ENCODE measurements at regions not wholly inside any gene's neighbourhood (a gene's known extent, or its start where the extent isn't known, plus 50 kb on each side); places are given as distances from the start of the nearest gene placed in this dataset.
A peak's percentile ranks its signal among the peaks of the same experiment; 100 is the strongest.

DNA sequence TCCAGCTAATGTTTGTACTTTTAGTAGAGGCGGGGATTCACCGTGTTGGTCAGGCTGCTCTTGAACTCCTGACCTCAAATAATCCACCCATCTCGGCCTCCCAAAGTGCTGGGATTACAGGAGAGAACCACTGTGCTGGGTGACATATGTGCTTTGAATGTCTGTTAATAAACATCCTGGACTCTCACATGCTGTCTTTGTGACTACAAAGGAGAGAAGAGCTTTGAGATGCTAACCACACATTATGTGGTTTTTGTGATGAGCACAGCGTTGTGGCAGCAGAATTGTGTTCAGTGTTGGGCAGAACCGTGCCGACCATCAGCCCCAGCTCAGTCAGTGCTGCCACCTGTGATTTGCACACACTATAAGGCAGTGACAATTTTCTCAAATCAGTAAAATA is 500.1 kb upstream of the KLF6 start:
- POLR2A ChIA-PET, result no interaction called here
- CTCF ChIA-PET, result interaction anchor here (0.5 to 0.6 kb wide), 2 partner anchors 14 to 369 kb away, joined by 3 to 4 read pairs; no protein-coding TSS in a partner anchor
- DNase-seq (ENCODE audit: low read depth, low spot score), result peak; percentile 3
- H3K4me3 ChIP-seq (ENCODE audit: low read depth, low read length), result no peak overlapping the region
- TF ChIP-seq, protein P1, sequence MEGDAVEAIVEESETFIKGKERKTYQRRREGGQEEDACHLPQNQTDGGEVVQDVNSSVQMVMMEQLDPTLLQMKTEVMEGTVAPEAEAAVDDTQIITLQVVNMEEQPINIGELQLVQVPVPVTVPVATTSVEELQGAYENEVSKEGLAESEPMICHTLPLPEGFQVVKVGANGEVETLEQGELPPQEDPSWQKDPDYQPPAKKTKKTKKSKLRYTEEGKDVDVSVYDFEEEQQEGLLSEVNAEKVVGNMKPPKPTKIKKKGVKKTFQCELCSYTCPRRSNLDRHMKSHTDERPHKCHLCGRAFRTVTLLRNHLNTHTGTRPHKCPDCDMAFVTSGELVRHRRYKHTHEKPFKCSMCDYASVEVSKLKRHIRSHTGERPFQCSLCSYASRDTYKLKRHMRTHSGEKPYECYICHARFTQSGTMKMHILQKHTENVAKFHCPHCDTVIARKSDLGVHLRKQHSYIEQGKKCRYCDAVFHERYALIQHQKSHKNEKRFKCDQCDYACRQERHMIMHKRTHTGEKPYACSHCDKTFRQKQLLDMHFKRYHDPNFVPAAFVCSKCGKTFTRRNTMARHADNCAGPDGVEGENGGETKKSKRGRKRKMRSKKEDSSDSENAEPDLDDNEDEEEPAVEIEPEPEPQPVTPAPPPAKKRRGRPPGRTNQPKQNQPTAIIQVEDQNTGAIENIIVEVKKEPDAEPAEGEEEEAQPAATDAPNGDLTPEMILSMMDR (IDR thresholded peaks at IDR 0.05; ENCODE audit: insufficient read depth, low read length, missing control alignments), result no peak

DNA sequence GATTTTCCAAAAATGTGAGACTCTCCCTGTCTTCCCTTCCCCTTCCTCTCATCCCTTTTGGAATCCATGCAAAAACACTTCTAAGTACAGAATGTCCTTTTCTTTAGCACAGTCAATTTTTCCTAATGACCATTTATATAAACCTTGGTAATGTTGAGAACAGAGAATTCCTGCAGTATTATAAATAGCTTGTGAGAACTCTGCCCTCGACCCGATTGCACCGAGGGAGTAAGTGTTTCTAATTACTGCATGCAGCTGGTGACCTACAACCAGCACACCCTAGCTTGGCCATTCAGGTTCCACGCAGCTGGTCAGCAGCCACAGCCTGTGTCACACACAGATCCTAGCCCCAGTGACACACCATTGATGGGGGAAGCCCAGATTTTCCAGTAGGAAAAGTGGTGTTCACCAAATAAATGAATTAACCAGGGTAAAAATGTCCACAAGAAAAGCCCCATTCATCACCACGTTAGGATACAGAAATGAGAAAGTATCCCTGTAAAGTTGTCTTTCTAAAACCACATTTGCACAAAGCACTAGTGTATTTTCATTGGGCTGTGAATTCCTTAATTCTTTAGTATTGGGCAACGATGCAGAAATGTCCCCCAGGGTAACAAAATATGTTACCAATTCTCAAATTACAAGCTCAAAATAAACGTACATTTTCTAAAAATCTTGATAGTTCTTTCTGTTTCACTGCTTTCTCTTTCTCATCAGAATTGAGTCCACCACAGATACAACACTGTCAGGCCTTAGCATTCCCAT is 499.0 kb upstream of the KLF6 start:
- no peak overlapping the region for H3K4me3 ChIP-seq (ENCODE audit: low read depth, low read length)
- TF ChIP-seq, protein P1 (IDR thresholded peaks at IDR 0.05; ENCODE audit: insufficient read depth, low read length, missing control alignments), result no peak
- CTCF ChIA-PET, result no interaction called here
- POLR2A ChIA-PET, result interaction anchor here (0.6 to 1.0 kb wide), 2 partner anchors 60 to 500 kb away, joined by 4 read pairs; no protein-coding TSS in a partner anchor
- peak; percentile 61 for DNase-seq (ENCODE audit: low read depth, low spot score)

DNA sequence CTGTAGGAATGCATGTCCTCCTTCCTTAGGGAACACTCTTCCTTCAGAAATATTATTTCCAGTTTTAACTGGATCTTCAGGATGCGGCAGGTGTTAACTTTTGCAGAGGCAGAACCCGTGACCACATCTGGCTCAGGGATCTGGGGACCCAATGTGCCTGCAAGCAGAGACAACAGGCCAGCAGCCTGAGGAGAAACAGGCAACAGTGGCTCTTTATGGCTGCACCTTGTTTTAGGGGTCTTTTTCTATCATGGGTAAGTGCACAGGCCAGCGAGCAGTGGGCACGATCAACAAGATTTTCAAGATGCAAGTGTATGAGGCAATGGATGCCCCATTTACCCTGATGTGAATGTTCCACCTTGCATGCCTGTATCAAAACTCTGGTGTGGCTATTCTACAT is 497.5 kb upstream of the KLF6 start:
- CTCF ChIA-PET, result no interaction called here
- TF ChIP-seq, protein P1 (IDR thresholded peaks at IDR 0.05; ENCODE audit: insufficient read depth, low read length, missing control alignments), result no peak
- DNase-seq (ENCODE audit: low read depth, low spot score), result no peak
- POLR2A ChIA-PET, result no interaction called here
- H3K4me3 ChIP-seq (ENCODE audit: low read depth, low read length), result no peak overlapping the region

DNA sequence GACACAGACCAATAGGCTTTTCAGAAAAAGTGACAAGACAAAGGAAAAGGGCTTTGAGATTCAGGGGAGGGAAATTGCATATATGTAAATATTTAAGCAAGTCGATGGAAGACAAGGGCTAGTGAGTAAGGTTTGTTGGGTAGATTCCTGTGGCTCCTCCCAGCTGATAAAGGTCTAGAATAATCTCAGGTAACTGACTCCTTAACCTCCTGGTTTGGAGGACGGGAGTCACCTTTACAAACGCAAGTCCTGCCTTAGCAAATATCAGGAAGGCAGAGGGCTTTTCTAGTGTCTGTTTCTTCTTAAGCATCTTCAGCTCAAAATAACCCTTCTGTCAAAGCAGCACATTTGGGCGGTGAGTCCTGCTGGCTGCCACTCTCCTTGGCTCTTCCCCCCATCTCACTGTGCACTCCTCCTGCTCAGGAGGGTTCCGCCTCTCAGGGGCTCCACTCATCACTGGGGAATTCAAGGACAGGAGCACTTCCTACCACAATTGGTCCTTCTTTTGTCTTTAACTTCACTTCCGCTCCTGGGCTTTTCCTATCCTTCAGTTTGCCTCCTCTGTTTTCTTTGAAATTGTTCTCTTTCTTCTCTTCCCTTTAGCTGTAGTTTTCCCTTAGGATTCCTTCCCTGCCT is 496.3 kb upstream of the KLF6 start:
- TF ChIP-seq, protein P1 (IDR thresholded peaks at IDR 0.05; ENCODE audit: insufficient read depth, low read length, missing control alignments), result no peak
- DNase-seq (ENCODE audit: low read depth, low spot score), result no peak
- no peak overlapping the region for H3K4me3 ChIP-seq (ENCODE audit: low read depth, low read length)
- ChIA-PET CTCF (interaction anchor here (1.4 kb wide), 1 partner anchor 11 kb away, joined by 3 read pairs; no protein-coding TSS in a partner anchor), POLR2A (no interaction called here)

DNA sequence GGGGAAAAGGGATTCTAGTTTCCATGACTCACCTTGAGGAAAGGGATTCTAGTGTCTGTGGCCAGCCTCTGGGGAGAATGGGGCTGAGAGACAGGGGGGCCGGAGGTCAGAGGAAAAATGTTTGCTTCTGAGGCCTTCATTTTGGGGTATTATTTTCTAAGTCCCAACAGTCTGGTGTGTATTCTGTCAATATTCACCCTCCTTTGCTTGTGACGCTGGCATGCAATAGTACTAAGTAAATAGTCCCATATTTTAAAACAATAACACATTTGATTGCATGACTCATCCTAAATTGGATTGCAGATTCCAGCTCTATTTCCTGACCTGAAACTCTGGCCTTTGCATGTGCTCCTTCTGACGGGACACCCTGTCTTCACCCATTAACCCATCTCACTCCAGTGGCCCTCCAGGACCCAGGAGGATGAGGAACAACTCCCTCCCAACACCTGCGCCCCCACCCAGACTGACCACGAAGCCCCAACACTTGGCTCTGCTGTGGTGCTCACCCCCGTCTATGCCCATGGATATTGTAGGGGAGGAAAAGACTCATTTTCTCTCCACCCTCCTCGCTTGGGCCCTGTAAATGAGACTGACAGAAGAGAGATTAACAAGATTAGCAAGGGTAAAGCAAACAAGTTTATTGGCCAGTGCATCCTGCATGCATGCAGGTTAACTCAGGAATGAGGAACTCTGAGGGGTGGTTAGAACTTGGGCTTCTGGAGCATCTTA is 495.6 kb upstream of the KLF6 start:
- TF ChIP-seq, protein P1 (IDR thresholded peaks at IDR 0.05; ENCODE audit: insufficient read depth, low read length, missing control alignments), result no peak
- POLR2A ChIA-PET, result no interaction called here
- peak; percentile 7 for DNase-seq (ENCODE audit: low read depth, low spot score)
- no peak overlapping the region for H3K4me3 ChIP-seq (ENCODE audit: low read depth, low read length)
- CTCF ChIA-PET, result interaction anchor here (1.2 to 1.4 kb wide), 3 partner anchors 11 to 18 kb away, joined by 3 to 5 read pairs (median 3); no protein-coding TSS in a partner anchor

DNA sequence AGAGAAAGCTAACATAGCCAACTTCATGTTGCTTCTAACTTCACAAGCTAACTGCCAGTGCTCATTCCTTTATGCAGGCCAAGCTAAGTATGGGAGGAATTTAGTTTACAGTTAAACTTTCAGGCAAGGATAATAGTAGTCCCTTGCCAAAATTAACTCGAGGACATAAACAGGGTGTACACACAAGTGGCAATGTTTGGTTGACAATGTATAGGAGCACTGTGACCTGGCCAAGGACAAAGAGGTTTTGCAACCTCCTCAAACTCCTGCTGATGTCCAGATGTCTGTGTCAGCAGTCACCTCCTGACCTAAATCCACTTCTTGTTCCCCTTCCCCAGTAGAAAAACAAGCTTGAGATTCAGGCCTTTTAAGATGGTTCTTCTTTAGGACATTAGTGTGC is 494.6 kb upstream of the KLF6 start:
- ChIA-PET POLR2A (no interaction called here), CTCF (interaction anchor here (1.2 to 1.3 kb wide), 2 partner anchors 12 to 17 kb away, joined by 3 to 5 read pairs; no protein-coding TSS in a partner anchor)
- DNase-seq (ENCODE audit: low read depth, low spot score), result peak; percentile 10
- H3K4me3 ChIP-seq (ENCODE audit: low read depth, low read length), result no peak overlapping the region
- TF ChIP-seq, protein P1 (IDR thresholded peaks at IDR 0.05; ENCODE audit: insufficient read depth, low read length, missing control alignments), result no peak

All from AG04449 (cell line).